Heart left ventricle (tissue), 16 donors: ENCODE measurements at regions not wholly inside any gene's neighbourhood (a gene's known extent, or its start where the extent isn't known, plus 50 kb on each side); places are given as distances from the start of the nearest gene placed in this dataset.

ENCODE experiments used
- ATAC-seq, 4 donors: fragments of 200-7000 bp; cut with Tn5 transposase; one replicate each; pipeline ENCODE4 v1.9.1; 2020 to 2022; ENCODE audit warnings: moderate library complexity in 4 of 4, mild to moderate bottlenecking in 3 of 4, moderate number of reproducible peaks in 1 of 4
- DNase-seq, 5 donors: peaks; one replicate each; pipeline ENCODE4 v3.0.0-alpha.2; 2020
- H3K27ac ChIP-seq, 12 donors: fragments of 200-600 bp; sonication (generic) in 4 of 12; one replicate each; pipeline versions ENCODE4 v1.5.0 to v1.8.0; 2016 to 2022; ENCODE audit warnings: mild to moderate bottlenecking in 2 of 12
- H3K27me3 ChIP-seq, 9 donors: fragments of 200-600 bp; sonication (generic) in 2 of 9; one replicate each; pipeline versions ENCODE4 v1.5.1 to v1.8.0; 2016 to 2022; ENCODE audit warnings: mild to moderate bottlenecking in 3 of 9
- H3K36me3 ChIP-seq, 9 donors: fragments of 200-600 bp; sonication (generic) in 2 of 9; one replicate each; pipeline versions ENCODE4 v1.5.0 to v1.8.0; 2018 to 2022; ENCODE audit warnings: mild to moderate bottlenecking in 2 of 9
- H3K4me1 ChIP-seq, 12 donors: fragments of 200-600 bp; sonication (generic) in 4 of 12; one replicate each; pipeline versions ENCODE4 v1.5.0 to v1.8.0; 2016 to 2022; ENCODE audit warnings: mild to moderate bottlenecking in 3 of 12
- H3K4me3 ChIP-seq, 12 donors: fragments of 200-600 bp; sonication (generic) in 4 of 12; one replicate each; pipeline versions ENCODE4 v1.5.0 to v1.8.0; 2017 to 2022; ENCODE audit warnings: mild to moderate bottlenecking in 9 of 12, moderate library complexity in 4 of 12
- H3K9me3 ChIP-seq, 12 donors: fragments of 200-600 bp; sonication (generic) in 4 of 12; one replicate each; pipeline versions ENCODE4 v1.5.0 to v1.8.0; 2016 to 2022; ENCODE audit warnings: mild to moderate bottlenecking in 1 of 12
- CTCF ChIP-seq, 12 donors: fragments of 200-600 bp; sonication (generic) in 4 of 12; IDR thresholded peaks; one replicate each; pipeline versions ENCODE4 v1.5.0 to v1.8.0; 2018 to 2022; ENCODE audit warnings: antibody characterized with exemption in 12 of 12, mild to moderate bottlenecking in 5 of 12
- POLR2A ChIP-seq, 2 donors: fragments of 450-650 bp; IDR thresholded peaks; one replicate each; pipeline ENCODE4 v1.6.1; 2017; ENCODE audit warnings: antibody characterized with exemption in 2 of 2, mild to moderate bottlenecking in 2 of 2, moderate library complexity in 2 of 2
- WGBS, 4 donors: extraction: QIAGEN DNeasy Blood & Tissue Kit in 2 of 4; methylation state at CpG; one replicate each; pipeline versions ENCODE4 v1.1.5 to v1.1.7; 2013 to 2018; 5-methylcytosine and 5-hydroxymethylcytosine counted together
- intact Hi-C, 10 donors: fragments of 100-400 bp; cut with DNase I; formaldehyde crosslinking; loops; one replicate each; pipeline versions ENCODE4 v1.11.1 to v1.14.2; 2022
- donor health status: ischemic (EF 13 %, LVEDD 7.1; RV severe dilation, severe dysfunction).
- donor health status: healthy with polysubstance abuse.
- donor health status: DM: no; HTN: yes; CAD: no.
- donor health status: DM: no; HTN: no; CAD: no.
- donor health status: ischemic (EF 25% LVEDD 6.9; RV normal size, moderate dysfunction).
- donor health status: ischemic (EF 25% LVEDD 5.7; RV mildly dilated, moderate dysfunction).
- donor health status: healthy.
- donor health status: DM: yes; HTN: yes; CAD: no.
- donor health status: ischemic (EF 35%, LVEDD 5.7; RV mildly dilated, moderate dysfunction).
- donor health status: nonischemic (EF 11% LVEDD 7.7; RV severe dilation, severe dysfunction).
- donor health status: DM: yes; HTN: yes; CAD: no.
- donor health status: PGD.
- donor health status: ischemic (EF 29% LVEDD 5.4; RV normal size, mild dysfunction).
- donor health status: nonischemic (EF 23%, LVEDD 6.1; RV moderate dilation, normal function).

- intact Hi-C loops = no loop called here
- TF ChIP-seq POLR2A (IDR thresholded peaks at IDR 0.05) (no peak), CTCF (IDR thresholded peaks at IDR 0.05) (no peak)
- Histone ChIP-seq H3K4me3 (no peak overlapping the region), H3K4me1 (no peaks in the 10 kb centered on the region), H3K27me3 (no peaks in the 10 kb centered on the region), H3K27ac (no peak overlapping the region), H3K36me3 (no peaks in the 10 kb centered on the region), H3K9me3 (no peaks in the 10 kb centered on the region)
- no peak for ATAC-seq
- WGBS, 4 donors = 88 to 92% (median 90%) methylated on average over 2 of the region's 2 CpGs
- no peak for DNase-seq
Measured at GRCh38 chr3:191873736-191874135, 412.8 kb downstream of the PYDC2 start.

- intact Hi-C loops = no loop called here
- no peaks in the 10 kb centered on the region for H3K36me3 ChIP-seq
- H3K4me3 ChIP-seq = no peak overlapping the region
- DNase-seq (no peak), ATAC-seq (peak; percentile 52 to 77 (median 70))
- whole genome bisulfite sequencing, 4 donors = 19 to 26% (median 21%) methylated on average over 3 of the region's 3 CpGs
- no peaks in the 10 kb centered on the region for H3K27me3 ChIP-seq
- peak overlapping the region in 3 of 12 donors; percentile 3 to 37 (median 18) for H3K27ac ChIP-seq
- H3K9me3 ChIP-seq = no peaks in the 10 kb centered on the region
- peaks cover 0 to 9% (median 0%) of the 10 kb centered on the region in 12 donors for H3K4me1 ChIP-seq
- TF ChIP-seq CTCF (IDR thresholded peaks at IDR 0.05) = no peak
- TF ChIP-seq POLR2A (IDR thresholded peaks at IDR 0.05) = no peak
Measured at GRCh38 chr3:191882289-191882688, 421.3 kb downstream of the PYDC2 start.

- no peak for ATAC-seq
- H3K27me3 ChIP-seq = no peaks in the 10 kb centered on the region
Measured at GRCh38 chr3:191884132-191884531, 423.2 kb downstream of the PYDC2 start.

GRCh38 chr3:191889106-191889505 lies 428.1 kb downstream of the PYDC2 start:
- TF ChIP-seq POLR2A (IDR thresholded peaks at IDR 0.05) = no peak
- TF ChIP-seq CTCF (IDR thresholded peaks at IDR 0.05) = no peak
- Histone ChIP-seq H3K27ac (peak overlapping the region in 1 of 12 donors; percentile 2), H3K36me3 (no peaks in the 10 kb centered on the region), H3K4me1 (no peaks in the 10 kb centered on the region), H3K9me3 (no peaks in the 10 kb centered on the region), H3K4me3 (no peak overlapping the region), H3K27me3 (no peaks in the 10 kb centered on the region)
- WGBS, 4 donors = 55 to 62% (median 57%) methylated on average over 5 of the region's 5 CpGs
- ATAC-seq (no peak), DNase-seq (no peak)
- intact Hi-C loops = no loop called here

More at GRCh38 chr3:191884132-191884531, 423.2 kb downstream of the PYDC2 start:
- Histone ChIP-seq H3K4me1 (peaks cover 0 to 9% (median 0%) of the 10 kb centered on the region in 12 donors), H3K36me3 (no peaks in the 10 kb centered on the region), H3K9me3 (no peaks in the 10 kb centered on the region), H3K4me3 (no peak overlapping the region), H3K27ac (no peak overlapping the region)
- DNase-seq = no peak
- TF ChIP-seq CTCF (IDR thresholded peaks at IDR 0.05) (no peak), POLR2A (IDR thresholded peaks at IDR 0.05) (no peak)
- intact Hi-C loops = no loop called here
